Loucy (cell line): ENCODE measurements at regions not wholly inside any gene's neighbourhood (a gene's known extent, or its start where the extent isn't known, plus 50 kb on each side); places are given as distances from the start of the nearest gene placed in this dataset.

Experiments
- H2AFZ ChIP-seq: fragments of 200-600 bp; sonication (generic); 2 replicates; pipeline ENCODE4 v1.6.0; 2016; ENCODE audit warnings: antibody characterized with exemption, mild to moderate bottlenecking, low read length, moderate library complexity
- H3F3A ChIP-seq: fragments of 200-600 bp; 2 replicates; pipeline ENCODE4 v1.6.0; 2016; ENCODE audit warnings: antibody characterized with exemption, low read depth, mild to moderate bottlenecking
- H3K27me3 ChIP-seq: fragments of 200-600 bp; sonication (generic); 2 replicates; pipeline ENCODE4 v1.6.1; 2014; ENCODE audit warnings: low read length, mild to moderate bottlenecking; ENCODE audit not compliant: insufficient read depth, poor library complexity, severe bottlenecking
- H3K36me3 ChIP-seq: fragments of 200-600 bp; sonication (generic); 2 replicates; pipeline ENCODE4 v1.6.1; 2016; ENCODE audit warnings: low read length; ENCODE audit not compliant: insufficient read depth
- H3K4me1 ChIP-seq: fragments of 200-600 bp; sonication (generic); 2 replicates; pipeline ENCODE4 v1.5.1; 2014; ENCODE audit warnings: low read length, mild to moderate bottlenecking; ENCODE audit not compliant: insufficient read depth, poor library complexity, severe bottlenecking
- H3K4me2 ChIP-seq: fragments of 200-600 bp; sonication (generic); 2 replicates; pipeline ENCODE4 v1.6.0; 2014; ENCODE audit warnings: antibody characterized with exemption, low read length, low read depth, mild to moderate bottlenecking; ENCODE audit not compliant: poor library complexity, severe bottlenecking
- H3K4me3 ChIP-seq: fragments of 200-600 bp; sonication (generic); 2 replicates; pipeline ENCODE4 v1.5.1; 2014; ENCODE audit warnings: low read length, mild to moderate bottlenecking, mixed read lengths; ENCODE audit not compliant: poor library complexity, severe bottlenecking
- H3K79me2 ChIP-seq: fragments of 200-600 bp; sonication (generic); 2 replicates; pipeline ENCODE4 v1.6.1; 2014; ENCODE audit warnings: low read length; ENCODE audit not compliant: insufficient read depth
- H3K9ac ChIP-seq: fragments of 200-600 bp; sonication (generic); 2 replicates; pipeline ENCODE4 v1.6.0; 2014; ENCODE audit warnings: mild to moderate bottlenecking, low read depth, low read length, moderate library complexity; ENCODE audit not compliant: poor library complexity, severe bottlenecking
- H3K9me2 ChIP-seq: fragments of 200-600 bp; sonication (generic); replicated peaks from 2 replicates; pipeline ENCODE4 v1.6.1; 2016; ENCODE audit warnings: low read depth, low read length, mixed read lengths
- H3K9me3 ChIP-seq: fragments of 200-600 bp; sonication (generic); 2 replicates; pipeline ENCODE4 v1.6.1; 2014; ENCODE audit warnings: mild to moderate bottlenecking, antibody characterized with exemption, low read length, low read depth; ENCODE audit not compliant: insufficient read depth
- H4K20me1 ChIP-seq: fragments of 200-600 bp; sonication (generic); 2 replicates; pipeline ENCODE4 v1.6.0; 2014; ENCODE audit warnings: antibody characterized with exemption, low read length, mild to moderate bottlenecking; ENCODE audit not compliant: insufficient read depth, poor library complexity, severe bottlenecking
- EZH2phosphoT487 ChIP-seq: fragments of 200-600 bp; IDR thresholded peaks from 2 replicates; pipeline ENCODE4 v1.6.1; 2018; ENCODE audit warnings: antibody characterized with exemption, mild to moderate bottlenecking, moderate library complexity, borderline replicate concordance
- TF ChIP-seq, protein P1 (sequence below): fragments of 200-600 bp; sonication (generic); conservative IDR thresholded peaks from 2 replicates; pipeline ENCODE4 v1.5.1; 2014; ENCODE audit warnings: mild to moderate bottlenecking, antibody characterized with exemption, low read length

DNA sequence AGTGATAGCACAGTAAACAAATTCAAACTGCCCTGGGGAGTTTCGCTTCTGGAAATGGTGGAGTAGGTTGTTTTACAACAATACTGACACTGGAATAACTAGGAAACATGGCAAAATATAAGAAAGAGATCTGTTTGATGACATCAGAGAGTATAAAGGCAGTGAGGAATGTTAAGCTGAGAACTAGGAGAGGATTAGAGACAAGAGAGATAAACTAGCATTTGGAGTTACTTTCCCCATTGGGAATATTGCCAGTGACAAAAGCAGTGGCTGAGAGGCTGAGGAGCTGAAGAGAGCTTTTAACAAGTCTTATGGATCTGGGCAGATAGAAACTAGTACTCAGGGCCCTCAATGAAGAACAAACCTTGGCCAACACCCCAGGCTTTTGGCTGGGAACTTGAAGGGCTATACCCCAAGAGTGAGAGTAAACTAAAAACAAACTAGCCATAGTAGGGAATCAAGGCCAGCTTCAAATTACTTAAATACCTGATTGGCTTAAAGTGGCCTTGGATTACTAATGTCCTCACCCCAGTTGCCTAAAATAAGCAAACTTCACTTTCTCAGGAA, 280.4 kb downstream of the KLF13 start:
- Histone ChIP-seq H3K36me3 (no peaks in the 10 kb centered on the region), H4K20me1 (no peaks in the 10 kb centered on the region), H3K9me2 (no peaks in the 10 kb centered on the region), H3K27me3 (no peaks in the 10 kb centered on the region), H3K9ac (no peak overlapping the region), H3K4me1 (no peaks in the 10 kb centered on the region), H2AFZ (no peak overlapping the region), H3F3A (no peaks in the 10 kb centered on the region), H3K79me2 (no peaks in the 10 kb centered on the region), H3K4me3 (no peak overlapping the region), H3K9me3 (no peaks in the 10 kb centered on the region), H3K4me2 (no peak overlapping the region)
- no peak for TF ChIP-seq EZH2phosphoT487
- TF ChIP-seq, protein P1, sequence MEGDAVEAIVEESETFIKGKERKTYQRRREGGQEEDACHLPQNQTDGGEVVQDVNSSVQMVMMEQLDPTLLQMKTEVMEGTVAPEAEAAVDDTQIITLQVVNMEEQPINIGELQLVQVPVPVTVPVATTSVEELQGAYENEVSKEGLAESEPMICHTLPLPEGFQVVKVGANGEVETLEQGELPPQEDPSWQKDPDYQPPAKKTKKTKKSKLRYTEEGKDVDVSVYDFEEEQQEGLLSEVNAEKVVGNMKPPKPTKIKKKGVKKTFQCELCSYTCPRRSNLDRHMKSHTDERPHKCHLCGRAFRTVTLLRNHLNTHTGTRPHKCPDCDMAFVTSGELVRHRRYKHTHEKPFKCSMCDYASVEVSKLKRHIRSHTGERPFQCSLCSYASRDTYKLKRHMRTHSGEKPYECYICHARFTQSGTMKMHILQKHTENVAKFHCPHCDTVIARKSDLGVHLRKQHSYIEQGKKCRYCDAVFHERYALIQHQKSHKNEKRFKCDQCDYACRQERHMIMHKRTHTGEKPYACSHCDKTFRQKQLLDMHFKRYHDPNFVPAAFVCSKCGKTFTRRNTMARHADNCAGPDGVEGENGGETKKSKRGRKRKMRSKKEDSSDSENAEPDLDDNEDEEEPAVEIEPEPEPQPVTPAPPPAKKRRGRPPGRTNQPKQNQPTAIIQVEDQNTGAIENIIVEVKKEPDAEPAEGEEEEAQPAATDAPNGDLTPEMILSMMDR = no peak

DNA sequence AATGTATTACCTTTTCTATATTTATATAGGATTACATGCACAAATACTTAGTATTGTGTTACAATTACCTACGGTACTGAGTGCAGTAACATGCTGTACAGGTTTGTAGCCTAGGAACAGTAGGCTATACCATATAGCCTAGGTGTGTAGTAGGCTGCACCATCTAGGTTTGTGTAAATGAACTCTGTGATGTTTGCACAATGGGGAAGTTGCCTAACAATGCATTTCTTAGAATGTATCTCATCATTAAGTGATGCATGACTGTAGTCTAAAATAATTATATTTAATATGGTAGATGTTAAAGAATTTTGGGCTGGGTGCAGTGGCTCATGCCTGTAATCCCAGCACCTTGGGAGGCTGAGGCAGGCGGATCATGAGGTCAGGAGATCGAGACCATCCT, 281.0 kb downstream of the KLF13 start:
- Histone ChIP-seq H3K4me3 (no peak overlapping the region), H2AFZ (no peak overlapping the region), H3F3A (no peaks in the 10 kb centered on the region), H3K27me3 (no peaks in the 10 kb centered on the region), H4K20me1 (no peaks in the 10 kb centered on the region), H3K79me2 (no peaks in the 10 kb centered on the region), H3K36me3 (no peaks in the 10 kb centered on the region), H3K9me2 (no peaks in the 10 kb centered on the region), H3K9ac (no peak overlapping the region), H3K4me1 (no peaks in the 10 kb centered on the region), H3K9me3 (no peaks in the 10 kb centered on the region), H3K4me2 (no peak overlapping the region)
- TF ChIP-seq EZH2phosphoT487 = no peak
- TF ChIP-seq, protein P1 = no peak

DNA sequence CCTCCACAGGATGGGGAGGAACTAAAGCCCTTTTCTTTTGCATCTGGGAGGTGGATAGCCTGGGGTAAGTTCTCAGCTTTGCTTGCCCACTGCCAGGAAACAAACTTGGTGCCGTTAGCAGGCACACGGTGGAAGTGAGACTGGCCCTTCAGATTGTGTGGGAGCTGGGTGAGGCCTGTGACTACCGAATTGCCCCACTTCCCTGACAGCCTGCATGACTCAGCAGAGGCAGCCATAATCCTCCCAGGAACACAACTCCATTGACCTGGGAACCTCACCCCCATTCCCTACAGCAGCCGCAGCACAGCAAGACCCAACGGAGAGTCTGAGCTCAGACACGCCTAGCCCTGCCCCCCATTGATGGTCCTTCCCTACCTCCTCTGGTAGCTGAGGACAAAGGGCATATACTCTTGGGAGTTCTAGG, 282.6 kb downstream of the KLF13 start:
- Histone ChIP-seq H3K4me1 (no peaks in the 10 kb centered on the region), H3K9ac (no peak overlapping the region), H3F3A (no peaks in the 10 kb centered on the region), H3K79me2 (no peaks in the 10 kb centered on the region), H3K36me3 (no peaks in the 10 kb centered on the region), H3K9me3 (no peaks in the 10 kb centered on the region), H3K4me2 (no peak overlapping the region), H2AFZ (no peak overlapping the region), H3K9me2 (no peaks in the 10 kb centered on the region), H3K4me3 (no peak overlapping the region), H4K20me1 (no peaks in the 10 kb centered on the region), H3K27me3 (no peaks in the 10 kb centered on the region)
- TF ChIP-seq, protein P1 = no peak
- no peak for TF ChIP-seq EZH2phosphoT487
